ENCODE measurements at regions not wholly inside any gene's neighbourhood (a gene's known extent, or its start where the extent isn't known, plus 50 kb on each side); places are given as distances from the start of the nearest gene placed in this dataset.

- DNase-seq (ENCODE audit: low read depth in 3 of 3) = no peak
Measured at GRCh38 chr13:105231579-105231978, 1303.9 kb downstream of the EFNB2 start.

- no peak for DNase-seq (ENCODE audit: low read depth in 3 of 3)
Measured at GRCh38 chr13:105220881-105221280, 1314.6 kb downstream of the EFNB2 start.

GRCh38 chr13:105220063-105220462 lies 1315.4 kb downstream of the EFNB2 start:
- no peak for DNase-seq (ENCODE audit: low read depth in 3 of 3)

- DNase-seq (ENCODE audit: low read depth in 3 of 3) = no peak
Measured at GRCh38 chr13:105219651-105220050, 1315.8 kb downstream of the EFNB2 start.

- no peak for DNase-seq (ENCODE audit: low read depth in 3 of 3)
Measured at GRCh38 chr13:105213512-105213911, 1322.0 kb downstream of the EFNB2 start.

GRCh38 chr13:105207572-105208293 lies 1327.7 kb downstream of the EFNB2 start:
- DNase-seq (ENCODE audit: low read depth in 3 of 3) = no peak

GRCh38 chr13:105202354-105202753 lies 1333.1 kb downstream of the EFNB2 start:
- DNase-seq (ENCODE audit: low read depth in 3 of 3) = no peak

GRCh38 chr13:105201351-105201750 lies 1334.1 kb downstream of the EFNB2 start:
- no peak for DNase-seq (ENCODE audit: low read depth in 3 of 3)

GRCh38 chr13:105200181-105200580 lies 1335.3 kb downstream of the EFNB2 start:
- no peak for DNase-seq (ENCODE audit: low read depth in 3 of 3)

GRCh38 chr13:105196052-105196451 lies 1339.4 kb downstream of the EFNB2 start:
- no peak for DNase-seq (ENCODE audit: low read depth in 3 of 3)

GRCh38 chr13:105193026-105193425 lies 1342.4 kb downstream of the EFNB2 start:
- no peak for DNase-seq (ENCODE audit: low read depth in 3 of 3)

GRCh38 chr13:105184201-105184600 lies 1351.3 kb downstream of the EFNB2 start:
- no peak for DNase-seq (ENCODE audit: low read depth in 3 of 3)

- DNase-seq (ENCODE audit: low read depth in 3 of 3) = no peak
Measured at GRCh38 chr13:105177265-105177900, 1358.1 kb downstream of the EFNB2 start.

GRCh38 chr13:105170438-105170837 lies 1365.0 kb downstream of the EFNB2 start:
- DNase-seq (ENCODE audit: low read depth in 3 of 3) = no peak

- no peak for DNase-seq (ENCODE audit: low read depth in 3 of 3)
Measured at GRCh38 chr13:105168295-105168694, 1367.2 kb downstream of the EFNB2 start.

GRCh38 chr13:105167385-105167784 lies 1368.1 kb downstream of the EFNB2 start:
- DNase-seq (ENCODE audit: low read depth in 3 of 3) = no peak

GRCh38 chr13:105165449-105166125 lies 1369.9 kb downstream of the EFNB2 start:
- no peak for DNase-seq (ENCODE audit: low read depth in 3 of 3)

- DNase-seq (ENCODE audit: low read depth in 3 of 3) = no peak
Measured at GRCh38 chr13:105159841-105160240, 1375.6 kb downstream of the EFNB2 start.

GRCh38 chr13:105153611-105154010 lies 1381.9 kb downstream of the EFNB2 start:
- no peak for DNase-seq (ENCODE audit: low read depth in 3 of 3)

GRCh38 chr13:105151639-105152038 lies 1383.8 kb downstream of the EFNB2 start:
- no peak for DNase-seq (ENCODE audit: low read depth in 3 of 3)

- DNase-seq (ENCODE audit: low read depth in 3 of 3) = no peak
Measured at GRCh38 chr13:105147461-105147860, 1388.0 kb downstream of the EFNB2 start.

GRCh38 chr13:105144936-105145335 lies 1390.5 kb downstream of the EFNB2 start:
- DNase-seq (ENCODE audit: low read depth in 3 of 3) = no peak

GRCh38 chr13:105144020-105144419 lies 1391.4 kb downstream of the EFNB2 start:
- no peak for DNase-seq (ENCODE audit: low read depth in 3 of 3)

Measured in stimulated activated CD4-positive, alpha-beta T cell treated with anti-CD3 and anti-CD28 coated beads, TNF-alpha, amount 100 ng/mL, for 48 hours (primary cell).